GDM1 (cell line): ENCODE measurements at regions not wholly inside any gene's neighbourhood (a gene's known extent, or its start where the extent isn't known, plus 50 kb on each side); places are given as distances from the start of the nearest gene placed in this dataset.

Source experiments
- DNase-seq: peaks from one replicate; lab custom pipeline; 2025; lab: John Stamatoyannopoulos, UW

DNA sequence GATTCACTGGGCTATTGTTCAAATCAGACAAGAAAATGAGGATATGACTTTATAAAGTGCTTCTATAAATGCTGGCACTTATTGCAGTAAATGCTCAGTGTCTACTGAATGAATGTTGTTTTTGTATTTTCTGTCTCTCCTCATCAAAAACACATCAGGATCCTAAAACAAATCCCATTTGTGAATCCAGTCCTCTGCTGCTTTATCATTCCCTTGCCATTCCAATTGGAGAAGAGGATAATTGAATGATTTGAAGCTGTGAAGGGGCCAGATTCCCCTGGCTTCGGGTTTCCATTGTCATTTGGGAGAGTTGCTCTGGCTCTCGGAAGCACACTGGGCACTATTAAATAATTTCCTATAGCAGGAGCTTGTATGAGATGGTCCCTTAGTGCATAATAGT is 666.8 kb downstream of the ACTL7B start:
- no peak for DNase-seq

DNA sequence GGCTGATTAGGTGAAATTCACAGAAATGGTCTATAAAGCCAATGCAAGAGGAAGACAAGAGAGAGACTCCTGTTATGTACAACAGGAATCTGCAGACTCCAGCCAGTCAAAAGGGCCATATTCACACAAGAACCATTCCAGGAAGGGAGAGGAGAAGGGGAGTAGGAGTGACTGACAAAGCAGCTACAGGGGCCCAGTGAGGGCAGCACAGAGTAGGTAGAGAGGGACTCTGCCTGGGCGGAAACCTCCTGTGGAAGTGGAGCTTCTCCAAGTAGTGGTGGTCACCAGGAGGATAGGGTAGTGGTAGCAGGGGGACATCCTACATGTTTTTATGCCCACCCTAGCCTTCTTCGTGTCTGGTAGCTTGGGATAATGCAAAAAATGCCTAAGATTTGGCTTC is 667.3 kb downstream of the ACTL7B start:
- DNase-seq: no peak

DNA sequence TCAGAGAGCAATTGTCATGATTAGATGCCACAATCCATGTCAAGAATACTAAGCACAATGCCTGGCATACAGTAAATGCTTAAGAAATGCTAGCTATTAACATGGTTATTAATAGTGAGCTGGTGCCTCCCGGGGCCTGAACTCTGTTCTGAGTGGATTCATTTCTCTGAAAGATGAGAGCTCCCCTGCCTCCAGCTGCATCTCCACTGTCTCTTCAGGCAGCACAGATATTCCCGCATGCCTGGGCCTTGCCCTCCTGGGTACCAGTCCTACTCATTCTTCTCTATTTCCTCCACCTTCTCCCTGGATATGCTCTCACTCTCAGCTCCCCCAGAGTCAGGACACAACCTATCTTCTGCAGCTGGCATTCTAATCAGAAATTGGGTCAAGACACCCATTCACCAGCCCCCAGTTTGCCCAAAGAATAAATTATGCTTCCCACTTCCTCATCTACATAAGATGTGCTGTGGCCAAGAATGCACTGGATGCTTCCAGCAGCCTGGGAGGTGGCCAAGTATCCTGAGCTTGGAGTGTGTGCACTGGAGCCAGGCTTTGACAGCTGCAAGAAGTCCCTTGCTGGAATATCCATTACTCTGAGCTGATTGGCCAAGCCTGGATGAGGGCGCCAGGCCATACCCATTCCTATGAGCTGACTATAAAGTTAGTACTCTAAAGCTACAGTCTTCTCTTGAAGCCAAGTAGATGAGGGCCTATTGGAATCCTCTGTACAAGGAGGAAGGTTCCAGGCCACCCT is 669.0 kb downstream of the ACTL7B start:
- no peak for DNase-seq

DNA sequence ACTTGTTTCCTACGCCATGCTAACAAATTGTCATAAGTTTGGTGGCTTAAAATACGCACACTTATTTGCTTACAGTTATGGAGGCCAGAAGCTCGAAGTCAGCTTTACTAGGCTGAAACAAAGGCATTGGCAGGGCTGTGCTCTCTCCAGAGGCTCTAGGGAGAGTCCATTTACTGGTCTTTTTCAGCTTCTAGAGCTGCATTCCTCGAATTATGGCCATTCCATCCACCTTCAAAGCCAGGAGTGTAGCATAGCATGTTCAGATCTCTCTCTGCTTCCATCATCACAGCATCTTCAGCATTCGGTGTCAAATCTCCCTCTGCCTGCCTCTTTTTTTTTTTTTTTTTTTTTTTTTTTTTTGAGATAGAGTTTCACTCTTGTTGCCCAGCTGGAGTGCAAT is 670.2 kb downstream of the ACTL7B start:
- DNase-seq: no peak

GRCh38 chr9:108184941-108185340 is 670.8 kb downstream of the ACTL7B start:
- DNase-seq: no peak

DNA sequence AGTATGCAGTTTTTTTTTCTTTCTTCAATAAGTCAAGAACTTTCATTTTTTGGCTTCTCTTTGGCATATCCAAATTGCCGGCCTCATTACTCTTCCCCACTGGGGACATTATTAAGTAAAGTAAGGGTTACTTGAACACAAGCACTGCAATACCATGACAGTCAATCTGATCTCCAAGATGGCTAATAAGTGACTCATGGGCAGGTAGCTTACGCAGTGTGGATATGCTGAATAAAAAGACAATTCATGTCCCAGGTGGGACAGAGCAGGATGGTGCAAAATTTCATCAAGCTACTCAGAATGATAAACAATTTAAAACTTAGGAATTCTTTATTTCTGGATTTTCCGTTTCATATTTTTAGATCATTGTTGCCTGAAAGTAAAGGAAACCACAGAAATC is 671.8 kb downstream of the ACTL7B start:
- no peak for DNase-seq

- DNase-seq: no peak
Measured at GRCh38 chr9:108182950-108183381, 672.8 kb downstream of the ACTL7B start.

DNA sequence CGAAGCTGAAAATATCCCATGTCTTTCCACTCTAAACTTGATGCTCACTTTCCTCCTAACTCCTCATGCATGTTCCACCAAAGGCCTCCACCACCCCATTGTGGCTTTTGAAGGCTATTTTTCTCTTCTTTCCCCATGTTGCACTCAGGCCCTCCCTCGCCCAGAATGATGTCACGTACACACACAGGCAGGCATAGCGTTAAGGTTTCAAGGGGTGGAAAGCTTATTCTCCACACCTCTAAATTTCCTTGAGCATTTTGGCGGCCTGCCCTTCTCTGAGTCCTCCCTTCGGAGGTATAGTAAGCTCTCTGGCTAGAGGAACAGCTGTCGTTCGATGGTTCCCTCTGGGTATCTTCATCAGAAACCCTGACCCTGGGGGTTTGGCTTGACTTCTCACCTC is 673.5 kb downstream of the ACTL7B start:
- no peak for DNase-seq

DNA sequence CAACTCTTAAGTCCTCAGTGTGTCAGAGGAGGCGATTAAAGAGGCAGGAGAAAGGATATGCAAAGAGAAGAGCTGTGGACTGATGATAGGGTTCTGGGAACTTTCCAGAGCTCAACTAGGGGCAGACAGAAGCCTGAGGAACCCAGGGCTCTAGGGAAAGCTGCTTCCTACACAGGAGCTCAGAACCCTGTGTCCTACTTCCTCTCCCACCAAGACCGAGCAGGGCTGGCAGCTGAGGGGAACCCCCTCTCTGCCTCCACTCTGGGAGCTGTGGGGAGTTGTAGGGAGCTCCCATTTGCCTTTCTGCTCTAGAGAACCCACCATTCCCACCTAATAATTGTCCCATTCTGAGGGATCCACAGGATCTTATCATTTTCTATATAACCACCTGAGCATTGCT is 674.3 kb downstream of the ACTL7B start:
- no peak for DNase-seq

GRCh38 chr9:108180541-108180940 is 675.2 kb downstream of the ACTL7B start:
- no peak for DNase-seq

- no peak for DNase-seq
Measured at GRCh38 chr9:108178318-108178717, 677.5 kb downstream of the ACTL7B start.

DNA sequence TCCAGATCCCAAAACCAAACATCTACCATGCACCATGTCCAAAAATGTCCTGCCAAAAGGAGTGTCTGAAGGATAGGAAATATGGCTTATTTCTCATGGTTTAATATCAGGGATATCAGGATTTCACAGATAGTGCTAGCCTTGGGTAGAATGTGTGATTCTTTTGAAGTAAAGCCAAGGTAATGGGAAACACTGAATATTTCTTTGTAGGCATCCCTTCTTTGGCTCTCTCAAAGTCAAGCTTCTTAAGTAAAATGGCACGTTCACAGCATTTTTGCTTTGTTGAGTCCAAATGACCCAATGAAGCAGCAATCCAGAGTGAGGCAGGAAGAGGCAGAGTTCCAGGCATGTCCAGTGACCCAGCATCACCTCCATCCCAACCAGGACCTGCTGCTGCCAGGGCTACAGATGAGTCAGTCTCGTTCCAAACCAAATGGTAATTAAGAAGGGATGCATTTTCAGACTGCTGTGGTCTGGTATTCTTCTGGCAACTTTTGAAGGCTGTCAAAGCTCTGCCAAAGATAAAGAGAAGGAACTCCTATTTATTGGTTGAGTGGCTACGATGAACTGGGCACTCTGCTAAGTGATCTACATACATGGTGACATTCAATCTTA is 678.8 kb upstream of the KLF4 start:
- DNase-seq: no peak

- DNase-seq: no peak
Measured at GRCh38 chr9:108167136-108167900, 677.7 kb upstream of the KLF4 start.

DNA sequence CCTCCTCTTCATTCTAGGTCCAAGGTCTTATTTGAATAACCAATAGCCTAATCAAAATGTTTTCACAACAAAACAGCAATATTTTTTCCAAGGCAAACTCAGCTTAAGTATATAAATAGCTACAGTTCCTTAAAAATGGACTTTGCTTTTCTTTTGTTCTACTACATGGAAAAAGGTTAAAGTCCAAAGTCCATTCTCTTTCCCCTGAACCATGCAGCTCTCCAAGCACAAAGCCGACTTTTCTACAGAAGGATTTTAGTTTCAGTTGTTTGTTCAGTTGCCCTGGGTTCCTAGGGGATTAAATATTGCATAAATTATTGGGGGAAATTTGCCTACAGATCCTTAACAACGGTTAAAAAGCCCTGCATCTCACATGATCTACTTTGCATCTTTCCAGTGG is 677.0 kb upstream of the KLF4 start:
- no peak for DNase-seq

DNA sequence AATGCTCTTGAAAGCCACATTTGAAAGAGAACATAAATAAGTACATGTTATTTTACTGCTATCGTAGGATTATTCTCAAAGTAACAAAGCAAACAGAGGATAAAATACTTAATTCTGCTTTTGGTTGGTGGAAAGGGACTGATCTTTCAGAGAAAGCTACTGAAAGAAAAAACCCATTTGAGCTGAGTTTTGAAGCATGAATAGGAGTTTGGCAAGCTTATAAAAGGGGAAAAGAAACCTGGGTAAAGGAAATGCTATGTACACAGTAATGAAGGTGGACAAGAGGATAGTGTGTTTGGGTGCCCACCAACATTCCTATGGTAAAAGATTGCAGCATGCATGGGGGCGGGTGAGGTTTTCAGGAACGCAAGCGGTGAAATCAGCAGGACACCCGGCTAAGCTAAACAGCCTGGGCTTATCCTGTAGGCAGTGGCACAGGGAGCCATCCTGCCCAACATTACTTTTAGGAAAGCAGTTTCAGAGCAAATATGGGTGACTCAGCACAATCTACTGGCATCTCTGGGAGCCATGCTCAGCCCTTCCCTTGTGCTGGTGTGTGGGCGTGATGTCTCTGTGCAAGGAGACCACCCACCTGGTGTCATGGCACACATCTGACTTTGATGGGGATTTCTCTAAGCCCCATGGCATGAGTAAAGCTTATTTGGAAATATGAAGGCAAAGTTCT is 673.9 kb upstream of the KLF4 start:
- no peak for DNase-seq

DNA sequence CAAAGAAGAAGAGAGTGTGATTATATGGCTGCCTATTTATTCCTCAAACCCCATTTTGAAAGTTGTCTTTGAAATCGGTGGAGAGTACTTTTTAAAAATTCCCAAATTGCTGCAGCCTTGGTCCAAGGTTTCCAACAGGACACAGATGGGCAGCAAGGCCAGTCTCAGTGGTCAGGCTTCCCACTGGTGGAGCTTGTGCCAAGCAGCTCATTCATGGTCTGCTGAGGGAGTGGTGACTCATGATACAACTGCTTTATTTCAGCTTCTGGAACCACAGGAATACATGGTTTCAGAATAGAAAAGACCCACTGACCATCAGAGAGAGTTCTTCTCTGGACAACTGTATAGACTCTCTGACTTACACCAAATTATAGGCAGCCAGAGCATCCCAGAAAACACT is 673.1 kb upstream of the KLF4 start:
- no peak for DNase-seq

DNA sequence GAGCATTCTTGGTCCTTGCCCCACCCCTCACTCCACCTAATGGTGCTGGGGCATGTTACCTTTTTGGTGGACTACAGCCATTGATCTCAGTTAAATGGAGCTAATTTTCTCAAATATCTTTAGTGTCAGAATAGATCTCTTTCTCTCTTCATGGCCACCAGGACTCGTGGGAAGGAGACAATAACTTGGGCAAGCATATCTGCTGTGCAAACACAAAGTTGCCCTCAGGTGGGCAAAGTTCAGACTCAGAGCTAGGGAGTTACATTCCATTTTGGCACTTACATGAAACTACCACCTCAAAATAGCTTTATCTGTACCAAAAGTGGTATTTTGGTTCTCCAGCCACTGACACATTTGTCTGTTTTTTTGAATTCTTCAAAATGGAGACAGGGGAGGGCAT is 671.9 kb upstream of the KLF4 start:
- DNase-seq: no peak

DNA sequence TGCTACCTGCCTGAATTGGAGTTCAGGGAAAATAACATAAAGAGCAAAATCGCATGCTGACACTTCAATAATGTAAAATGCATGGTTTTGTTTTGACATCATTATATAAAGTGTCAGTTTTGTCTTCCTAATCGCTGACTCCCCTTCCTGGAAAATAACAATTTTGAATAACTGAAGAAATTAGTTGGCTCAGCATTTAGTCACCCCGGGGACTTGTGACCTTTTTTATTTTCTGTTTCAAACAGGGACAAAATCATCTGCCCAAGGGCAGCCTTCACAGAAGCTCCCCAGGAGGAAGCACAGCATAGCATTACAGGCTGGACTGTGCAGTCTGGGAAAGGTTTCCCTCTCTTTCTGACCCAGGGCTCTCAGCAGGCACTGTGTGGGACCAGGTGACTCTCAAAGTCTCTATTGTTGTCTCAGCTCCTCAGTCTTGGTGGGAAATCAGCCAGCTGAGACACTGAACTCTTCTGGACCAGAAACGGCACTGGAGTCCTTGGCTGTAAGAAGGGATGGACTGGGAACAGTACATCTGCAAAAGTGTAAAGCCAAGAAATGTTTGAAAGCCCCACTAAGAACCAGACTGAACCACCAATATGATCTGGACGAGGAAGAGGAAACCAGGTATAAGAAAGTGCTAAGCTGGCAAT is 671.3 kb upstream of the KLF4 start:
- no peak for DNase-seq

- no peak for DNase-seq
Measured at GRCh38 chr9:108160039-108160438, 670.5 kb upstream of the KLF4 start.

DNA sequence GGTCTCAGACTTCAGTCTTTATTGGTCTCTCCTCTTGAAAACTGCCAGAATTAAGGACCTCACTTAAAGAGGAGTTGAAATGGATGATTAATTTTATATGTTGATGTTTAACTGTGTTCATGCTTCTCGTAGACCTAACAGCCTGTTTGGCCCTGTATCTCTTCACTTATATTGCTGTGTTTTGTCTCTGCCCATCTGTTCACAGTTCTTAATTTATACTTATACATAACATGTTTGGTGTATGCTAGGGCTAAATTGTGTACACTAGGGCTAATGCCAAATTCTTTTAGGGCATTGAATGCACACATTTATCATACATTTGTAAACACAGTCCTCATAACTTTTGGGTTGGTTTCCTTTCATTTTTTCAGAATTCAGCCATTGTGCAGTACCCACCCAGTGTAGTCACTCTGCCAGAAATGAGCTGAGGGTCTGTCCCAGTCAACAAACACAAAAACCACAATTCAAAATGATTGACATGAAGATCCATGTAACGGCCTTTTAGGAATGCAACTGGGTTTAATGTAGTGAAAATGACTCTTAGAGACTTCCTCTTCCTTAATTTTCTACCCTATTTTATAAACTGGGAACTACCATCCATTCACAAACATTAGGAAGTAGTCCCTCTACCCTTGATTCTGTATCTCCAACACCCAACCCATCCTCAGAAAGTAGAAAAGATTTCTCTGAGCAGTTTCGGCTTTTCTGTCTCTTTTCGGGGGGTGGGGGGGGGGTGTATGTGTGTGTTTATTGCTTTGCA is 668.8 kb upstream of the KLF4 start:
- DNase-seq: no peak

DNA sequence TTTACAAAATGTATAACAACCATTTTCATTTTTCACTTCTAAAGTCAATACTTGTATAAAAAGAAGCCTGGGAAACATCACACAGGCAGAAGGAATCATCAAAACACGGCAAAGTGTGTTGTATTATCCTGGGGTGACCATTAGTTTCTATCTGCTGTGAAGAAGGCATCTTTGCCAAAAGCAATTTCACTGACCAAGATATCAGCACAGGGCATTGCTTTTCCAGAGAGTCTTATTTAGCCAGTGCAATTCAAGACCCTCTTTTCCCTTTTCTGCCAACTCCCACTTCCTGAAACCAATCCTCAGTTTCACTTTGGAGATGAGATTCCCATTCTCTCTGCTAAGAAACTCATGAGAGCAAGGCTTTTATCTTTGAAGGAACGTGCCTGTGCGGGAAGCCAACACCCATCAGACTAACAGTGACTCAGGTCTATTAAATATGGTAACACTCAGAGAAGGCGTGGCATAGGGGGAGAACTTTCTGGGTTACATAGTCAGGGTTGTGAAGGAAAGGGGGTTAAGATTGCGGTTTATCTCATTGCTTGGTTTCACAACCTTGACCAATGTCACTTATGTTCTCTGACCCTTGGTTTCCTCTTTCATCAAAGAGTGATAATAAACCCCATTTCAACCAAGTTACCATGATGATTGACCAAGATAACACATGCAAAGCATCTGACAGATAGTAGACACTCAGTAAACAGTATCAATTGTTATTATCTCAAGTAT is 666.9 kb upstream of the KLF4 start:
- no peak for DNase-seq
